Tibial nerve (tissue), 4 donors: ENCODE measurements at regions not wholly inside any gene's neighbourhood (a gene's known extent, or its start where the extent isn't known, plus 50 kb on each side); places are given as distances from the start of the nearest gene placed in this dataset.

Source experiments
- DNase-seq, 2 donors: peaks; one replicate each; pipeline ENCODE4 v3.0.0-alpha.2; 2019; ENCODE audit warnings: low spot score in 2 of 2
- H3K27ac ChIP-seq, 4 donors: fragments of 200-600 bp; sonication (generic) in 3 of 4; one replicate each; pipeline ENCODE4 v1.5.1; 2017 to 2019; ENCODE audit warnings: mild to moderate bottlenecking in 1 of 4
- H3K27me3 ChIP-seq, 2 donors: fragments of 200-600 bp; sonication (generic) in 1 of 2; one replicate each; pipeline versions ENCODE4 v1.5.1 to v1.6.0; 2017 to 2019
- H3K36me3 ChIP-seq, 3 donors: fragments of 200-600 bp; sonication (generic); one replicate each; pipeline ENCODE4 v1.5.1; 2018 to 2019
- H3K4me1 ChIP-seq, 4 donors: fragments of 200-600 bp; sonication (generic) in 3 of 4; one replicate each; pipeline ENCODE4 v1.5.1; 2017 to 2019
- H3K4me3 ChIP-seq, 4 donors: fragments of 200-600 bp; sonication (generic) in 3 of 4; one replicate each; pipeline ENCODE4 v1.5.1; 2017 to 2019; ENCODE audit warnings: mild to moderate bottlenecking in 1 of 4, moderate library complexity in 1 of 4
- H3K9me3 ChIP-seq, 4 donors: fragments of 200-600 bp; sonication (generic) in 3 of 4; one replicate each; pipeline ENCODE4 v1.5.1; 2017 to 2019
- EP300 ChIP-seq, 2 donors: sonication (generic); formaldehyde crosslinking; IDR thresholded peaks; one replicate each; pipeline ENCODE4 v1.6.1; 2017; ENCODE audit warnings: antibody characterized with exemption in 2 of 2, mild to moderate bottlenecking in 1 of 2
- POLR2A ChIP-seq, 2 donors: fragments of 450-650 bp; IDR thresholded peaks; one replicate each; pipeline ENCODE4 v1.6.1; 2017; ENCODE audit warnings: antibody characterized with exemption in 2 of 2, mild to moderate bottlenecking in 2 of 2, moderate library complexity in 2 of 2
- WGBS, 2 donors: methylation state at CpG; one replicate each; pipeline ENCODE4 v1.1.5; 2018; 5-methylcytosine and 5-hydroxymethylcytosine counted together
- TF ChIP-seq, protein P1 (sequence below), 5 experiments: fragments of 200-600 bp in 3 of 5; fragments of 450-650 bp in 2 of 5; sonication (generic) in 3 of 5; IDR thresholded peaks; one replicate each; pipeline ENCODE4 v1.5.1; 2016 to 2019; ENCODE audit warnings: antibody characterized with exemption in 5 of 5, mild to moderate bottlenecking in 3 of 5, moderate library complexity in 2 of 5

DNA sequence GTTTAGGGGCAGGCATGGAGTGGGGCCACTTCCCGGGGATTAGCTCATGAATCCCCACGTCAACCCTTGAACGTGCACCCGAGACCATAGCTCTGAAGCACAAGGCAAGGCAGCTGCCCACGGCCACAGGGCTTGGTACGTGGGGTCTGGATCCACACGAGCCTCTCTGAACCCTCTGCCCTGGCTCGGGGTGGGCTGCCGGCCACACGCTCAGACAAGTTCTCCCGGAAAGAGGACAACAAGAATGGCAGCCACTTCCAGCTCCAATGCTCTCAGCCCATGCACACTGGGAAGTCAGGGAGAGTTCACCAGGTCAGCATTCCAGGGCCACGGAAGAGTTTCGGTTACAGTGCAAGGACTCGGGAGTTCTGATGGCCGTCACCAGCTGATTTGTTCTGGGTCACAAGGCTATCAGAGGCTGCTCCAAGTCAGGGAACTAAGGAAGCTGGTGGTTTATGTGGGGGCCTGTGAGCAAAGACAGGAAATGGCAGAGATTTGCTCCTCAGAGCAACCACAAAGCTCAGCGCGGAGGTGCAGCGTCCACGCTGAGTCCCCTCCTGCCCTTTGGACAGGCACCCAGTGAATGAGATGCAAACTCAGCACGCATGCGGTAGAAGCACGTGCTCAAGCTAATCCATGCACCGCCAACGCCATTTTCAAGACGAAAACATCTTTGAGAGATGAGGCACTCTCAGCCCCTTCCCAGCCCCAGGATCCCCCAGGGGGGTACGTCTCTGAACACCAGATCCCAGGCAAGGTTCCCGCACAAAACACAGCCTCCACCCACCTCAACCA is 356.4 kb downstream of the FOXL1 start:
- Histone ChIP-seq H3K27me3 (peaks cover 0 to 25% of the 10 kb centered on the region in 2 donors), H3K4me1 (peaks cover 0 to 13% (median 3%) of the 10 kb centered on the region in 4 donors), H3K27ac (no peak overlapping the region), H3K36me3 (no peaks in the 10 kb centered on the region), H3K4me3 (no peak overlapping the region), H3K9me3 (peaks cover 0 to 5% (median 0%) of the 10 kb centered on the region in 4 donors)
- no peak for DNase-seq
- 54 to 56% methylated on average over 17 to 27 of the region's 27 CpGs for WGBS, 2 donors
- TF ChIP-seq EP300 (IDR thresholded peaks at IDR 0.05), result no peak

DNA sequence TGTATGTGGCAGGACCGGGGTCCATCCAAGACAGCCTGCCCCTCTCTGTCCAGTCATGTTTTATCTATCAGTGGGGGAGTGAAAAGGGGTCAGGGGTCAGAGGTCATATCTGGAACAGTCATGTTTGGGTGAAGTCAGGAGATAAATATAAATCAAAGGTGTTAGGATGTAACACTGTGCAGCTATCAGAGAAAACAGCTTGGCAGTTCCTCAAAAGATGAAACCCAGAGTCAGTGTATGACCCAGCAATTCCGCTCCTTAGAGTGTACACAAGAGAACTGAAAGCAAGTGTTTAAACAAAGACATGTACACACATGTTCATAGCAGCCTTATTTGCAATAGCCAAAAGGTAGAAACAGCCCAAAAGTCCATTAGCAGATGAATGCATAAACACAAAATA is 361.3 kb downstream of the FOXL1 start:
- no peaks in the 10 kb centered on the region for H3K4me1 ChIP-seq
- H3K36me3 ChIP-seq, result no peaks in the 10 kb centered on the region
- TF ChIP-seq EP300 (IDR thresholded peaks at IDR 0.05), result no peak
- TF ChIP-seq, protein P1, sequence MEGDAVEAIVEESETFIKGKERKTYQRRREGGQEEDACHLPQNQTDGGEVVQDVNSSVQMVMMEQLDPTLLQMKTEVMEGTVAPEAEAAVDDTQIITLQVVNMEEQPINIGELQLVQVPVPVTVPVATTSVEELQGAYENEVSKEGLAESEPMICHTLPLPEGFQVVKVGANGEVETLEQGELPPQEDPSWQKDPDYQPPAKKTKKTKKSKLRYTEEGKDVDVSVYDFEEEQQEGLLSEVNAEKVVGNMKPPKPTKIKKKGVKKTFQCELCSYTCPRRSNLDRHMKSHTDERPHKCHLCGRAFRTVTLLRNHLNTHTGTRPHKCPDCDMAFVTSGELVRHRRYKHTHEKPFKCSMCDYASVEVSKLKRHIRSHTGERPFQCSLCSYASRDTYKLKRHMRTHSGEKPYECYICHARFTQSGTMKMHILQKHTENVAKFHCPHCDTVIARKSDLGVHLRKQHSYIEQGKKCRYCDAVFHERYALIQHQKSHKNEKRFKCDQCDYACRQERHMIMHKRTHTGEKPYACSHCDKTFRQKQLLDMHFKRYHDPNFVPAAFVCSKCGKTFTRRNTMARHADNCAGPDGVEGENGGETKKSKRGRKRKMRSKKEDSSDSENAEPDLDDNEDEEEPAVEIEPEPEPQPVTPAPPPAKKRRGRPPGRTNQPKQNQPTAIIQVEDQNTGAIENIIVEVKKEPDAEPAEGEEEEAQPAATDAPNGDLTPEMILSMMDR (IDR thresholded peaks at IDR 0.05), result no peak
- no peak for TF ChIP-seq POLR2A (IDR thresholded peaks at IDR 0.05)
- H3K27ac ChIP-seq, result no peak overlapping the region
- no peak for DNase-seq
- peaks cover 0 to 22% (median 0%) of the 10 kb centered on the region in 4 donors for H3K9me3 ChIP-seq
- 76 to 87% methylated on average over 2 of the region's 2 CpGs for WGBS, 2 donors
- no peak overlapping the region for H3K4me3 ChIP-seq
- peaks cover 0 to 7% of the 10 kb centered on the region in 2 donors for H3K27me3 ChIP-seq

DNA sequence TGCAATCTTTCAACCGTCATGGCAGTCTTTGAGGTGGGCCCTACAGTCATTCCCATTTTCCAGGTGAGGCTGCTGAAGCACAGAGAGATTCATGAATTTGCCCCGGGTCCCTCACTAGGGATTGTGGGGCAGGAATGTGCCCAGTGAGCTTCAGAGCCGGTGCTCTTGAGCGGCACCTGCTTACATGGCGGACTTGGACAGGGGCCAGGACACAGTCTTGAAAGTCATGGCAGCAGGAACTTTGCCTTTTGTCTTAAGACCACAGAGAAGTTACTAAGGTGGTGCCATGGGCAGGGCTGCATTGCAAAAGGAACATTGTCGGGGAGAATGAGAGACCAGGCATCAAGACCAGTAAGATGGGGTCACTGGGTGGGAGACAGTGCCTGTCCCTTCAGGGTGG is 363.4 kb downstream of the FOXL1 start:
- Histone ChIP-seq H3K27me3 (peaks cover 0 to 3% of the 10 kb centered on the region in 2 donors), H3K4me3 (no peak overlapping the region), H3K4me1 (no peaks in the 10 kb centered on the region), H3K9me3 (peaks cover 0 to 22% (median 0%) of the 10 kb centered on the region in 4 donors), H3K36me3 (no peaks in the 10 kb centered on the region), H3K27ac (no peak overlapping the region)
- no peak for DNase-seq
- TF ChIP-seq EP300 (IDR thresholded peaks at IDR 0.05), result no peak
- TF ChIP-seq POLR2A (IDR thresholded peaks at IDR 0.05), result no peak
- TF ChIP-seq, protein P1 (IDR thresholded peaks at IDR 0.05), result no peak
- WGBS, 2 donors, result 94 to 95% methylated on average over 4 to 6 of the region's 6 CpGs

DNA sequence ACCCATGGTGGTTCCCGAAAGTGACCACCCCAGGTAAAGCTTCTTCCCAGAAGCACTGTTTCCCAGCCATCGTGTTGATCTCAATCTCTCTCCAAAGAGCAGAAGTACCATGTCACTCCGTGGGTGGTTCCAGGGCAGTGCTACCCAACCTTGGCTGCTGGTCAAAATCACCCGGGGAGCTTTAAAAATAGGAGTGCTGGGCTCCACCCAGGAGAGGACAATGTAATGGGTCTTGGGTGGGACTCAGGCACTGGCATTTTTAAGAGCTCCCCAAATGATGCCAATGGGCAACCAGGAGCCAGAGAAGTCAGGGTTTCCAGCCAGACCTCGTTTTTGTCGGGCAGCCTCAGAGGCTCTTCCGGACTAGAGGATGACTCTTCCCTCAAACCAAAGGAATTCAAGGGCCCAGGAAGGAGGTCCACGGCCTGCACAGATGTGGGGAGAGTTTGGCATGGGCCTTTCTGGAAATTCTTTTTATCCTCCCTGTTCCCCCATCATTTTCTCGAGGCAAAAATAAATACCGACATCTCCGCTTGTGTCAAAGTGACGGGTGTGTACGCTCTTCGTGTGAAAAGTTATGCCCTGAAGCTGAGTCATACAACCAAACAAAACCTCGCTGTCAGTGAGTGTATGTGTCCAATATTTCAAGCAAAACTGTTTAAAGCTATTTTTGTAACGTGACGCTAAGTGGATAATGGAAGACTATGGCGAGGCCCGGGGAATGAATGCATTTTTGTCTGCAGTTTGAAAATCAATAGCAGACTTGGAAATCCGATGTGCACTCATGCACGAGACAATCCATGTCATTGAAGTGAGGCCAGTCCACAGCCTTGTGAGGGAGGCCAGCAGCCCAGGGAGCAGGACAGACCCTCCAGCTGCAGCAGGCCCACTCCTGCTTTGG is 364.1 kb downstream of the FOXL1 start:
- Histone ChIP-seq H3K9me3 (peaks cover 0 to 22% (median 0%) of the 10 kb centered on the region in 4 donors), H3K4me3 (no peak overlapping the region), H3K36me3 (no peaks in the 10 kb centered on the region), H3K27me3 (peaks cover 0 to 3% of the 10 kb centered on the region in 2 donors), H3K4me1 (no peaks in the 10 kb centered on the region), H3K27ac (no peak overlapping the region)
- no peak for DNase-seq
- TF ChIP-seq EP300 (IDR thresholded peaks at IDR 0.05) (no peak), POLR2A (IDR thresholded peaks at IDR 0.05) (no peak)
- TF ChIP-seq, protein P1 (IDR thresholded peaks at IDR 0.05), result no peak
- WGBS, 2 donors, result 60 to 62% methylated on average over 21 of the region's 21 CpGs

DNA sequence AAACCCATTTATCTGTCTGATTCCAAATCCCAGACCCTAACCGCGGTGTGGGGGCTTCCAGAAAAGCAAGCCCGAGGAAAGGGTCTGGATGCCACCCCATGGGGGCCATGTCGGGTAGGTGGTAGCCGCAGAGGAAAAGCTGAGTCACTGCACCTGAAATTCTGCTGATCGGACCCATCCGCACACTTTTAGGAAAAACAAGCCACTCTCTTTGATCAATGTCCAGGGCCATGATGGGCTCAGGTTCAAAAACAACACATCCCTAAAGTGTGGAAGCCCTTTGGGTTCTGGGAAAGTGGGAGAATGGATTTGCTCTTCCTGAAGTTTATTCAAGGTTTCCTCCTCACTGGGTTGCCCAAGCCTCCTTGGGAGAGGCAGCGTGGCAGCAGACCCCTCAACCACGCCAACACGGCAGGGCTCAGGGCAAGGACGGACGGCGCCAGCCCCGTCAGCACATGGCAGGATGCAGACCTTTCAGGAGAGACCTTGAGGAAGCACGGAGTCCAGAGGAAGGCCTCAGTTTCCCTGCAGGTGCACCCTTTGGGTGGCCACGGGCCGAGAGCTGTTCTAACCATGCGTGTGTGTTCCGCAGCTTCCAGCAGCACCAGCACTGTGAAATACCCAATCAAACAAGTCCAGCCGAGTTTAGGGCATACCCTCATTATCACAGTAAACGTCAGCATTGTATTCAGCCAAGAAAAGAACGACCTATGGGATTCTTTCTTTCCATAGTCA is 367.0 kb downstream of the FOXL1 start:
- Histone ChIP-seq H3K27ac (no peak overlapping the region), H3K9me3 (peaks cover 0 to 11% (median 0%) of the 10 kb centered on the region in 4 donors), H3K27me3 (no peaks in the 10 kb centered on the region), H3K4me3 (no peak overlapping the region), H3K36me3 (no peaks in the 10 kb centered on the region), H3K4me1 (no peaks in the 10 kb centered on the region)
- no peak for DNase-seq
- TF ChIP-seq POLR2A (IDR thresholded peaks at IDR 0.05) (no peak), EP300 (IDR thresholded peaks at IDR 0.05) (no peak)
- TF ChIP-seq, protein P1 (IDR thresholded peaks at IDR 0.05), result no peak
- WGBS, 2 donors, result 87 to 88% methylated on average over 15 to 22 of the region's 22 CpGs
